ENCODE measurements at regions not wholly inside any gene's neighbourhood (a gene's known extent, or its start where the extent isn't known, plus 50 kb on each side); places are given as distances from the start of the nearest gene placed in this dataset.
A peak's percentile ranks its signal among the peaks of the same experiment; 100 is the strongest.

- WGBS (ENCODE audit: insufficient coverage): no CpG with 5 or more reads among the region's 2 CpGs
- Histone ChIP-seq H3K27me3 (replicated peaks in 1 of 4; ENCODE audit: control extremely low read depth in 1 of 4, control insufficient read depth in 3 of 4, insufficient read depth in 4 of 4, low read length in 3 of 4) (peaks cover 0 to 2% (median 0%) of the 10 kb centered on the region in 4 experiments), H3K9me3 (ENCODE audit: control extremely low read depth in 1 of 3, control insufficient read depth in 2 of 3, insufficient read depth in 1 of 3, low read length in 2 of 3) (no peaks in the 10 kb centered on the region), H3K9ac (ENCODE audit: low read length) (no peak overlapping the region), H3K36me3 (replicated peaks in 1 of 2; ENCODE audit: control extremely low read depth in 1 of 2, control insufficient read depth in 1 of 2, extremely low read depth in 1 of 2, insufficient read depth in 2 of 2, low read length in 1 of 2) (no peaks in the 10 kb centered on the region), H3K4me2 (replicated peaks; ENCODE audit: low read depth, low read length, poor library complexity, severe bottlenecking) (no peak overlapping the region), H3K27ac (ENCODE audit: low read length in 2 of 2) (no peak overlapping the region), H3K4me1 (ENCODE audit: control insufficient read depth in 2 of 2, insufficient read depth in 2 of 2, low read length in 2 of 2) (no peaks in the 10 kb centered on the region), H3K79me2 (ENCODE audit: control insufficient read depth, insufficient read depth, low read length) (no peaks in the 10 kb centered on the region), H3K4me3 (ENCODE audit: control extremely low read depth in 1 of 5, extremely low read depth in 1 of 5, insufficient read depth in 1 of 5, low read depth in 2 of 5, low read length in 4 of 5) (no peak overlapping the region), H4K20me1 (ENCODE audit: control insufficient read depth, insufficient read depth, low read length, poor library complexity, severe bottlenecking) (no peaks in the 10 kb centered on the region), H2AFZ (ENCODE audit: insufficient read depth, low read depth, low read length, poor library complexity, severe bottlenecking) (no peak overlapping the region)
- Mint-ChIP-seq H3K27me3 (peaks cover 24% of the 10 kb centered on the region), H3K4me1 (no peaks in the 10 kb centered on the region), H3K9me3 (ENCODE audit: insufficient read depth) (no peaks in the 10 kb centered on the region), H3K4me3 (no peak overlapping the region), H3K27ac (no peak overlapping the region)
- ATAC-seq (ENCODE audit: low read depth) (no peak), DNase-seq (peak; percentile 55)
- POLR2A ChIA-PET: no interaction called here
- TF ChIP-seq EZH2 (IDR thresholded peaks at IDR 0.05; ENCODE audit: borderline replicate concordance, insufficient read depth, low read depth, low read length, poor library complexity, severe bottlenecking): no peak
- TF ChIP-seq, protein P1, sequence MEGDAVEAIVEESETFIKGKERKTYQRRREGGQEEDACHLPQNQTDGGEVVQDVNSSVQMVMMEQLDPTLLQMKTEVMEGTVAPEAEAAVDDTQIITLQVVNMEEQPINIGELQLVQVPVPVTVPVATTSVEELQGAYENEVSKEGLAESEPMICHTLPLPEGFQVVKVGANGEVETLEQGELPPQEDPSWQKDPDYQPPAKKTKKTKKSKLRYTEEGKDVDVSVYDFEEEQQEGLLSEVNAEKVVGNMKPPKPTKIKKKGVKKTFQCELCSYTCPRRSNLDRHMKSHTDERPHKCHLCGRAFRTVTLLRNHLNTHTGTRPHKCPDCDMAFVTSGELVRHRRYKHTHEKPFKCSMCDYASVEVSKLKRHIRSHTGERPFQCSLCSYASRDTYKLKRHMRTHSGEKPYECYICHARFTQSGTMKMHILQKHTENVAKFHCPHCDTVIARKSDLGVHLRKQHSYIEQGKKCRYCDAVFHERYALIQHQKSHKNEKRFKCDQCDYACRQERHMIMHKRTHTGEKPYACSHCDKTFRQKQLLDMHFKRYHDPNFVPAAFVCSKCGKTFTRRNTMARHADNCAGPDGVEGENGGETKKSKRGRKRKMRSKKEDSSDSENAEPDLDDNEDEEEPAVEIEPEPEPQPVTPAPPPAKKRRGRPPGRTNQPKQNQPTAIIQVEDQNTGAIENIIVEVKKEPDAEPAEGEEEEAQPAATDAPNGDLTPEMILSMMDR (IDR thresholded peaks at IDR 0.05): peak; percentile 76
- intact Hi-C loops (cut with micrococcal nuclease): loop anchor here (5.0 kb wide), 1 partner anchor 1805 kb away; no protein-coding TSS in a partner anchor
- CTCF ChIA-PET: interaction anchor here (0.5 to 1.7 kb wide), 11 partner anchors 9 to 1804 kb away, joined by 3 to 9 read pairs (median 4); no protein-coding TSS in a partner anchor
Measured at GRCh38 chr5:163347671-163348070, 89.7 kb upstream of the CCNG1 start.

DNA sequence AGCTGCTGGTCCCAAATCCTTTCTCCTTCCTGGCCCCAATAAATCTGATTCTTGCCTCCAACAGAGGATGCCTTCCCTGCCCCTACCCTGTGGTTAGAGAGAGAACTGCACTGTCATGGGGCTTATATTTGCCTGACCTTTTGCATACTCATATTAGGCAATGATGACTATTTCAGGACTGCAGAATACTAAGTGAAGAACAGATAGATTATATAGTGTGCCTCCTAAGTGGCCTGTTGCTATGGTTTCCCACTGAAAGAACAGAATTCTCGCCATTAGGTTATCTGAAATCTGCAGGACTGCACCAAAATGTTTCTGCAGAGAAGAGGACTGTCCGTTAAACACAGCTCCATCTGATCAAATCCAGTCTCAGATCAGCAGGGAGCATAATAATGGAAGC lies 87.3 kb upstream of the CCNG1 start:
- Histone ChIP-seq H3K9ac (ENCODE audit: low read length) (no peak overlapping the region), H3K4me2 (replicated peaks; ENCODE audit: low read depth, low read length, poor library complexity, severe bottlenecking) (no peak overlapping the region), H4K20me1 (ENCODE audit: control insufficient read depth, insufficient read depth, low read length, poor library complexity, severe bottlenecking) (no peaks in the 10 kb centered on the region), H3K36me3 (replicated peaks in 1 of 2; ENCODE audit: control extremely low read depth in 1 of 2, control insufficient read depth in 1 of 2, extremely low read depth in 1 of 2, insufficient read depth in 2 of 2, low read length in 1 of 2) (no peaks in the 10 kb centered on the region), H3K9me3 (ENCODE audit: control extremely low read depth in 1 of 3, control insufficient read depth in 2 of 3, insufficient read depth in 1 of 3, low read length in 2 of 3) (no peaks in the 10 kb centered on the region), H2AFZ (ENCODE audit: insufficient read depth, low read depth, low read length, poor library complexity, severe bottlenecking) (no peak overlapping the region), H3K27ac (ENCODE audit: low read length in 2 of 2) (no peak overlapping the region), H3K4me3 (ENCODE audit: control extremely low read depth in 1 of 5, extremely low read depth in 1 of 5, insufficient read depth in 1 of 5, low read depth in 2 of 5, low read length in 4 of 5) (no peak overlapping the region), H3K4me1 (ENCODE audit: control insufficient read depth in 2 of 2, insufficient read depth in 2 of 2, low read length in 2 of 2) (peaks cover 8 to 9% of the 10 kb centered on the region in 2 donors), H3K27me3 (replicated peaks in 1 of 4; ENCODE audit: control extremely low read depth in 1 of 4, control insufficient read depth in 3 of 4, insufficient read depth in 4 of 4, low read length in 3 of 4) (peaks cover 0 to 2% (median 0%) of the 10 kb centered on the region in 4 experiments), H3K79me2 (ENCODE audit: control insufficient read depth, insufficient read depth, low read length) (no peaks in the 10 kb centered on the region)
- ChIA-PET CTCF (no interaction called here), POLR2A (no interaction called here)
- Mint-ChIP-seq H3K27ac (no peak overlapping the region), H3K4me3 (no peak overlapping the region), H3K4me1 (peaks cover 12% of the 10 kb centered on the region), H3K9me3 (ENCODE audit: insufficient read depth) (no peaks in the 10 kb centered on the region), H3K27me3 (peaks cover 13% of the 10 kb centered on the region)
- TF ChIP-seq EZH2 (IDR thresholded peaks at IDR 0.05; ENCODE audit: borderline replicate concordance, insufficient read depth, low read depth, low read length, poor library complexity, severe bottlenecking): no peak
- TF ChIP-seq, protein P1 (IDR thresholded peaks at IDR 0.05): no peak
- WGBS (ENCODE audit: insufficient coverage): 75% methylated on average over 1 of the region's 2 CpGs
- intact Hi-C loops (cut with micrococcal nuclease): no loop called here
- DNase-seq: no peak
- no peak for ATAC-seq (ENCODE audit: low read depth)

Measured in B cell (primary cell).